NCI-H128 (cell line): ENCODE measurements at regions not wholly inside any gene's neighbourhood (a gene's known extent, or its start where the extent isn't known, plus 50 kb on each side); places are given as distances from the start of the nearest gene placed in this dataset.
A peak's percentile ranks its signal among the peaks of the same experiment; 100 is the strongest.

Source experiments
- DNase-seq: peaks from one replicate; lab custom pipeline; 2025; ENCODE audit not compliant: unreplicated experiment; lab: John Stamatoyannopoulos, UW

- DNase-seq, result no peak
Measured at GRCh38 chr2:220664272-220665107, 907.6 kb downstream of the EPHA4 start.

- no peak for DNase-seq
Measured at GRCh38 chr2:220665108-220665471, 907.0 kb downstream of the EPHA4 start.

GRCh38 chr2:220669324-220669723 lies 902.8 kb downstream of the EPHA4 start:
- DNase-seq, result no peak

GRCh38 chr2:220670511-220670910 lies 901.6 kb downstream of the EPHA4 start:
- peak; percentile 49 for DNase-seq

GRCh38 chr2:220673151-220673874 lies 898.8 kb downstream of the EPHA4 start:
- no peak for DNase-seq

- DNase-seq, result no peak
Measured at GRCh38 chr2:220674033-220674432, 898.1 kb downstream of the EPHA4 start.

GRCh38 chr2:220676695-220677094 lies 895.4 kb downstream of the EPHA4 start:
- DNase-seq, result no peak

- no peak for DNase-seq
Measured at GRCh38 chr2:220678943-220679342, 893.2 kb downstream of the EPHA4 start.

- no peak for DNase-seq
Measured at GRCh38 chr2:220682616-220683015, 889.5 kb downstream of the EPHA4 start.

- DNase-seq, result no peak
Measured at GRCh38 chr2:220684099-220684498, 888.0 kb downstream of the EPHA4 start.

GRCh38 chr2:220687231-220687843 lies 884.8 kb downstream of the EPHA4 start:
- no peak for DNase-seq

- DNase-seq, result no peak
Measured at GRCh38 chr2:220695397-220696279, 876.5 kb downstream of the EPHA4 start.

GRCh38 chr2:220696280-220696669 lies 875.8 kb downstream of the EPHA4 start:
- no peak for DNase-seq

GRCh38 chr2:220697011-220697410 lies 875.1 kb downstream of the EPHA4 start:
- no peak for DNase-seq

GRCh38 chr2:220701115-220701514 lies 871.0 kb downstream of the EPHA4 start:
- DNase-seq, result no peak

GRCh38 chr2:220703279-220703678 lies 868.8 kb downstream of the EPHA4 start:
- DNase-seq, result no peak

- no peak for DNase-seq
Measured at GRCh38 chr2:220704081-220704480, 868.0 kb downstream of the EPHA4 start.

- DNase-seq, result no peak
Measured at GRCh38 chr2:220704810-220705209, 867.3 kb downstream of the EPHA4 start.

GRCh38 chr2:220705678-220706077 lies 866.4 kb downstream of the EPHA4 start:
- DNase-seq, result no peak

GRCh38 chr2:220707261-220707660 lies 864.8 kb downstream of the EPHA4 start:
- DNase-seq, result no peak

- no peak for DNase-seq
Measured at GRCh38 chr2:220708366-220708765, 863.7 kb downstream of the EPHA4 start.
